Naive thymus-derived CD4-positive, alpha-beta T cell (primary cell): ENCODE measurements at regions not wholly inside any gene's neighbourhood (a gene's known extent, or its start where the extent isn't known, plus 50 kb on each side); places are given as distances from the start of the nearest gene placed in this dataset.

Source experiments
- ATAC-seq: fragments of 150-1000 bp; cut with Tn5 transposase; 2 replicates; pipeline ENCODE4 v1.10.0; 2021; ENCODE audit warnings: mild to moderate bottlenecking, moderate library complexity
- CTCF ChIA-PET: fragments of 350-600 bp; sonication (Branson Sonifier 250); formaldehyde crosslinking; loops from one replicate; lab custom pipeline; 2021; ENCODE audit warnings: antibody characterized with exemption; lab: Charles Lee
- POLR2A ChIA-PET: fragments of 350-600 bp; sonication (Branson Sonifier 250); formaldehyde crosslinking; loops from one replicate; lab custom pipeline; 2021; ENCODE audit warnings: antibody characterized with exemption, inconsistent platforms; lab: Charles Lee
- DNase-seq, 9 donors: peaks; one replicate each; pipeline versions ENCODE4 v3.0.0 to v3.0.0-alpha.2; 2020 to 2022; ENCODE audit warnings: mixed read lengths in 1 of 9
- H3K27ac ChIP-seq: one replicate; pipeline ENCODE4 v1.7.0; 2013; ENCODE audit warnings: mild to moderate bottlenecking, low read depth, low read length, moderate library complexity
- H3K27me3 ChIP-seq, 2 donors: one replicate each; pipeline ENCODE4 v1.7.0; 2013; ENCODE audit warnings: low read length in 2 of 2, mild to moderate bottlenecking in 2 of 2, moderate library complexity in 2 of 2; ENCODE audit not compliant: control insufficient read depth in 2 of 2, insufficient read depth in 2 of 2
- H3K36me3 ChIP-seq, 3 experiments: 1 replicate in 2 of 3; 2 replicates in 1 of 3; pipeline ENCODE4 v1.7.0; 2013; ENCODE audit warnings: low read length in 3 of 3, mild to moderate bottlenecking in 3 of 3, moderate library complexity in 1 of 3; ENCODE audit not compliant: insufficient read depth in 3 of 3, control insufficient read depth in 2 of 3
- H3K4me1 ChIP-seq, 2 donors: one replicate each; pipeline ENCODE4 v1.7.0; 2013; ENCODE audit warnings: low read length in 2 of 2, mild to moderate bottlenecking in 2 of 2, moderate library complexity in 1 of 2; ENCODE audit not compliant: control insufficient read depth in 2 of 2, insufficient read depth in 2 of 2
- H3K4me3 ChIP-seq: 2 replicates; pipeline ENCODE4 v1.7.0; 2013; ENCODE audit warnings: mild to moderate bottlenecking, low read length
- H3K9me3 ChIP-seq, 3 experiments: 1 replicate in 2 of 3; 2 replicates in 1 of 3; pipeline ENCODE4 v1.7.0; 2013; ENCODE audit warnings: low read length in 3 of 3; ENCODE audit not compliant: control insufficient read depth in 2 of 3
- H3K27ac Mint-ChIP-seq, 9 donors: one replicate each; pipeline ENCODE4 v1.8.0; 2020 to 2022; ENCODE audit warnings: mixed read lengths in 9 of 9, mild to moderate bottlenecking in 8 of 9, moderate library complexity in 5 of 9, inconsistent platforms in 2 of 9
- H3K27me3 Mint-ChIP-seq, 5 donors: one replicate each; pipeline ENCODE4 v1.8.0; 2021 to 2022; ENCODE audit warnings: mixed read lengths in 5 of 5, mild to moderate bottlenecking in 1 of 5
- H3K36me3 Mint-ChIP-seq, 5 donors: one replicate each; pipeline ENCODE4 v1.8.0; 2020 to 2022; ENCODE audit warnings: mixed read lengths in 5 of 5, mild to moderate bottlenecking in 3 of 5, inconsistent platforms in 1 of 5
- H3K4me1 Mint-ChIP-seq, 7 donors: one replicate each; pipeline ENCODE4 v1.8.0; 2020 to 2022; ENCODE audit warnings: mixed read lengths in 7 of 7, mild to moderate bottlenecking in 3 of 7, inconsistent platforms in 1 of 7
- H3K4me3 Mint-ChIP-seq, 10 donors: one replicate each; pipeline ENCODE4 v1.8.0; 2020 to 2022; ENCODE audit warnings: mild to moderate bottlenecking in 10 of 10, mixed read lengths in 10 of 10, moderate library complexity in 6 of 10, inconsistent platforms in 2 of 10
- H3K9me3 Mint-ChIP-seq, 11 donors: one replicate each; pipeline ENCODE4 v1.8.0; 2020 to 2022; ENCODE audit warnings: mixed read lengths in 11 of 11, mild to moderate bottlenecking in 4 of 11, inconsistent platforms in 1 of 11, moderate library complexity in 1 of 11
- intact Hi-C, 2 donors: fragments of 100-400 bp; cut with micrococcal nuclease; formaldehyde crosslinking; loops; one replicate each; pipeline ENCODE4 v1.15.1; 2023

DNA sequence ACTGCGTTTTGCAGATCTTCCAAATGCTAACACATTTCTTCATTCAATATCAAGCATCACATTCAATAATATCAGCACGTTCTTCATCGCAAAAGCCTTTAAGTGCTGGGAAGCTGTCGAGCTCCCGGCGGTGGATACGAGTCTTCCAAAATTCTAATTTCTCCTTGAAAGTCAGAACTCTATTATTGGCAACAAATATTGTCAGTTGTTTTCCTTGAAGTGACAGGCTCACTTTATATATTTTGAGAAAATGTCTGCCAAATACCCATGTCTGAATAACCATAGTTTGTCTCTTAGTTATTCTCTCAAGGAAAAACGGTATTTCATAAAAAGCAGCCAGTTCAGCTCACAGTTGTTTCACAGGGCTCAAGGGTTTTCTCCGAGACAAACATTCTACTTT, 226.2 kb upstream of the C1orf174 start:
- Mint-ChIP-seq H3K9me3 (peaks cover 0 to 5% (median 2%) of the 10 kb centered on the region in 11 donors), H3K27me3 (peaks cover 0 to 7% (median 3%) of the 10 kb centered on the region in 5 donors), H3K36me3 (no peaks in the 10 kb centered on the region), H3K27ac (no peak overlapping the region), H3K4me1 (no peaks in the 10 kb centered on the region), H3K4me3 (no peak overlapping the region)
- Histone ChIP-seq H3K27ac (no peak overlapping the region), H3K4me3 (no peak overlapping the region), H3K36me3 (no peaks in the 10 kb centered on the region), H3K4me1 (no peaks in the 10 kb centered on the region), H3K9me3 (no peaks in the 10 kb centered on the region), H3K27me3 (no peaks in the 10 kb centered on the region)
- no peak for DNase-seq
- ChIA-PET POLR2A (no interaction called here), CTCF (no interaction called here)
- no peak for ATAC-seq
- intact Hi-C loops = no loop called here

DNA sequence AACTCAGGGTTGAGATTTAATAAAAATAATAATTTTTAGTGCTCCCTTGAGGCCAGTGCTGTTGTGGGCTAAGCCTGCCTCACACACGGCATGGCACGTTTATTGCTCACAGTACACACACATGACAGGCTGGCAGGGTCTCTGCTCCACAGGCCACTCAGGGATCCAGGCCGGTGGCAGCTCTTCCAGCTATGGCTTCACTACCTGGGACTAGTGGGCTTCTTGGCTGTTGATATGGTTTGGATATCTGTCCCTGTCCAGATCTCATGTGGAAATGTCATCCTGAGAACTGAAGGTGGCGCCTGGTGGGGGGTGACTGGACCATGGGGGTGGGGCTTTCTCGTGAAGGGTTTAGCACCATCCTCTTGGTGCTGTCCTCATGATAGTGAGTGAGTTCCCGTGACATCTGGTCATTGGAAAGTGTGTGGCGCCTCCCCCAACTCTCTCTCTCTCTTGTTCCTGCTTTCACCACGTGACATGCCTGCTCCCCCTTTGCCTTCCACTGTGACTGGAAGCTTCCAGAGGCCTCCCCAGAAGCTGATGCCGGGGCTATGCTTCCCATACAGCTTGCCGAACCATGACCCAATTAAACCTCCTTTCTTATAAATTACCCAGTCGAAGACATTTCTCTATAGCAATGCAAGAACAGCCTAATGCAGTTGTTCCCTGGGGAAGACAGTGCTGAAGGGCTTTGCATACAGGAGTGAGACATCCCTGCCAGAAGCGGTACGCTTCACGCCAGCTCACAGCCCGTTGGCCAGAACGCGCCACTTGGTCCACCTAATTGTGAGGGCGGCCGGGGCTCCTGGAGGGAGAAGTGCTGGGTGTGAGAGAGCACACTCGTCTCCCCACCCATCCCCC, 226.9 kb upstream of the C1orf174 start:
- Histone ChIP-seq H3K4me3 (no peak overlapping the region), H3K36me3 (no peaks in the 10 kb centered on the region), H3K9me3 (no peaks in the 10 kb centered on the region), H3K27ac (no peak overlapping the region), H3K4me1 (no peaks in the 10 kb centered on the region), H3K27me3 (no peaks in the 10 kb centered on the region)
- Mint-ChIP-seq H3K9me3 (peaks cover 0 to 5% (median 2%) of the 10 kb centered on the region in 11 donors), H3K4me1 (no peaks in the 10 kb centered on the region), H3K4me3 (no peak overlapping the region), H3K27me3 (peaks cover 0 to 4% (median 1%) of the 10 kb centered on the region in 5 donors), H3K36me3 (no peaks in the 10 kb centered on the region), H3K27ac (no peak overlapping the region)
- DNase-seq (no peak), ATAC-seq (no peak)
- ChIA-PET CTCF (no interaction called here), POLR2A (no interaction called here)
- intact Hi-C loops = no loop called here

- no peaks in the 10 kb centered on the region for H3K9me3 ChIP-seq
- H3K36me3 Mint-ChIP-seq = no peaks in the 10 kb centered on the region
- ATAC-seq (no peak), DNase-seq (no peak)
- H3K27me3 Mint-ChIP-seq = peaks cover 0 to 7% (median 0%) of the 10 kb centered on the region in 5 donors
- no peak overlapping the region for H3K27ac ChIP-seq
- H3K4me1 ChIP-seq = no peaks in the 10 kb centered on the region
- no peaks in the 10 kb centered on the region for H3K27me3 ChIP-seq
- H3K36me3 ChIP-seq = no peaks in the 10 kb centered on the region
- H3K4me3 ChIP-seq = no peak overlapping the region
- CTCF ChIA-PET = no interaction called here
- no peaks in the 10 kb centered on the region for H3K4me1 Mint-ChIP-seq
- no peak overlapping the region for H3K4me3 Mint-ChIP-seq
- H3K9me3 Mint-ChIP-seq = peaks cover 0 to 5% (median 2%) of the 10 kb centered on the region in 11 donors
- intact Hi-C loops = no loop called here
- POLR2A ChIA-PET = no interaction called here
- H3K27ac Mint-ChIP-seq = no peak overlapping the region
Measured at GRCh38 chr1:4127592-4128140, 227.6 kb upstream of the C1orf174 start.

DNA sequence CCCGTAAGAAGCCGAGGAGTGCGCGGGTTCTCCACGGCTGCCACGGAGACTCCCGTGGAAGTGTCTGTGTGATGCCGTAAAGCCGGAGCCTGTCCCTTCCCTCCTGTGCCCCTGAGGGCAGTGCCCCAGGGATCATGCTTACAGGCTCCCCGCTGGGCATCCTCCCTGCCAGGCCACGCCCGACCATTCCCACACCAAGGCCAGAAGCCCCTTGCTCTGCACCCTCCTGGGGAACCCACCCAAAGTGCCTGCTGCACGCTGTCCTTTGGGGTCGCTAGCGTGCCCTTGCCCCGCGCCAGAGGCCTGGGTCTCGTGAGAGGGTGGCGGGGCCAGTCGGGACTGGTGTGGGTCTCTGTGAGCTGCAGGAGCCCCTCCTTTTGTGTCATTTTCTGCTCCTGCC, 228.5 kb upstream of the C1orf174 start:
- Histone ChIP-seq H3K36me3 (no peaks in the 10 kb centered on the region), H3K4me1 (no peaks in the 10 kb centered on the region), H3K27me3 (no peaks in the 10 kb centered on the region), H3K27ac (no peak overlapping the region), H3K4me3 (no peak overlapping the region), H3K9me3 (no peaks in the 10 kb centered on the region)
- peaks cover 0 to 16% (median 0%) of the 10 kb centered on the region in 5 donors for H3K27me3 Mint-ChIP-seq
- no peaks in the 10 kb centered on the region for H3K4me1 Mint-ChIP-seq
- ATAC-seq (no peak), DNase-seq (no peak)
- ChIA-PET POLR2A (no interaction called here), CTCF (no interaction called here)
- H3K9me3 Mint-ChIP-seq = peaks cover 0 to 5% (median 2%) of the 10 kb centered on the region in 11 donors
- H3K4me3 Mint-ChIP-seq = no peak overlapping the region
- intact Hi-C loops = no loop called here
- no peak overlapping the region for H3K27ac Mint-ChIP-seq
- H3K36me3 Mint-ChIP-seq = no peaks in the 10 kb centered on the region

- H3K36me3 ChIP-seq = no peaks in the 10 kb centered on the region
- H3K27me3 ChIP-seq = no peaks in the 10 kb centered on the region
- no peak overlapping the region for H3K4me3 Mint-ChIP-seq
- peaks cover 0 to 18% (median 3%) of the 10 kb centered on the region in 5 donors for H3K27me3 Mint-ChIP-seq
- H3K9me3 Mint-ChIP-seq = peaks cover 0 to 6% (median 2%) of the 10 kb centered on the region in 11 donors
- H3K9me3 ChIP-seq = no peaks in the 10 kb centered on the region
- ChIA-PET POLR2A (no interaction called here), CTCF (no interaction called here)
- intact Hi-C loops = no loop called here
- no peaks in the 10 kb centered on the region for H3K4me1 Mint-ChIP-seq
- no peak for DNase-seq
- H3K4me1 ChIP-seq = no peaks in the 10 kb centered on the region
- ATAC-seq = no peak
- no peak overlapping the region for H3K27ac Mint-ChIP-seq
- H3K36me3 Mint-ChIP-seq = no peaks in the 10 kb centered on the region
- no peak overlapping the region for H3K4me3 ChIP-seq
- no peak overlapping the region for H3K27ac ChIP-seq
Measured at GRCh38 chr1:4129693-4130092, 229.6 kb upstream of the C1orf174 start.

DNA sequence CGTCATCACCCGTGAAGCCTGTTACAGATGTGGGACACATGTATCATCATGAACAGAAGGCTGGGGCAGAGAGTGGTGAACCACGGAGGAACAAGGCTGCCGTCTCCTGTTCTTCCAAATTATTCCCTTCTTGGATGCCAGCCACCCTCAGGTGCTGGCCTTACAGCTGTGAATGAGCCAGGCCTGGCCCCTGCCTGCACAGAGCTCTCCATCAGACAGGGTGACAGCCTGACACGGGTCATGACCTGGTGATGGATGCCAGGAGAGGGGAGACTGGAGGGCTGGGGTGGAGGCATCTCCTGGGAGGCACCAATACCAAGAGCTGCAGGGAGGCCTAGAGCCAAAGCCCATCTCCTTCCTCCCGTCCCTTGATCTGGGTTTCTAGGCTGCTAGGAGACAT, 230.0 kb upstream of the C1orf174 start:
- ChIA-PET POLR2A (no interaction called here), CTCF (no interaction called here)
- no peak for ATAC-seq
- DNase-seq = no peak
- Histone ChIP-seq H3K27me3 (no peaks in the 10 kb centered on the region), H3K4me1 (no peaks in the 10 kb centered on the region), H3K4me3 (no peak overlapping the region), H3K36me3 (no peaks in the 10 kb centered on the region), H3K9me3 (no peaks in the 10 kb centered on the region), H3K27ac (no peak overlapping the region)
- Mint-ChIP-seq H3K4me3 (no peak overlapping the region), H3K27me3 (peaks cover 0 to 18% (median 3%) of the 10 kb centered on the region in 5 donors), H3K36me3 (no peaks in the 10 kb centered on the region), H3K4me1 (no peaks in the 10 kb centered on the region), H3K9me3 (peaks cover 0 to 6% (median 2%) of the 10 kb centered on the region in 11 donors), H3K27ac (no peak overlapping the region)
- intact Hi-C loops = no loop called here

DNA sequence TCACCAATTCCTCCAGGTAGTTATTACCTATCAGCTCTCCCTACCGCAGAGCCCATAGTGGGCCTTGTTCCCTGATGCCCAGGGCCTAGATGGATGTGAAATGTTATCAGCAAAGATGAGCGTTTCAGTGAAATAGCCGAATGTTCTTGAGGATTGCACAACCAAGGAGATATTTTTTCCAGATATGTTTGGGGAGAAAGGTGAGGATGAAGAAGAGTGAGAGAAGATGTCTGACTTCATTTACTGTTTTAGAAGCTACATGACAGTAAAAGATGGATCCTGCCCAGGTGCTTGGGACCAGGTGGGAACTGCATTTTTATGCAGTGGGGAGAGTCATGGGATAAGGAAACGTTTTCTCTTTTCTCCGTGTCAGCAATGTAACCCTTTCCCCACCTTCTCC, 231.7 kb upstream of the C1orf174 start:
- Histone ChIP-seq H3K36me3 (no peaks in the 10 kb centered on the region), H3K27ac (no peak overlapping the region), H3K4me1 (no peaks in the 10 kb centered on the region), H3K9me3 (peaks cover 0 to 5% (median 4%) of the 10 kb centered on the region in 3 experiments), H3K27me3 (no peaks in the 10 kb centered on the region), H3K4me3 (no peak overlapping the region)
- Mint-ChIP-seq H3K4me1 (no peaks in the 10 kb centered on the region), H3K4me3 (no peak overlapping the region), H3K27me3 (peaks cover 0 to 18% (median 3%) of the 10 kb centered on the region in 5 donors), H3K36me3 (no peaks in the 10 kb centered on the region), H3K9me3 (peaks cover 0 to 13% (median 5%) of the 10 kb centered on the region in 11 donors), H3K27ac (no peak overlapping the region)
- intact Hi-C loops = no loop called here
- ChIA-PET POLR2A (no interaction called here), CTCF (no interaction called here)
- DNase-seq = no peak
- ATAC-seq = no peak
